GM08714 (cell line): ENCODE measurements at regions not wholly inside any gene's neighbourhood (a gene's known extent, or its start where the extent isn't known, plus 50 kb on each side); places are given as distances from the start of the nearest gene placed in this dataset.

Experiments
- H3K4me3 ChIP-seq: fragments of 200-500 bp; sonication (Bioruptor generic); 2 replicates; pipeline ENCODE4 v1.5.1; 2014; ENCODE audit warnings: mild to moderate bottlenecking, low read length, inconsistent platforms
- ZNF274 ChIP-seq: IDR thresholded peaks from 2 replicates; pipeline ENCODE4 v1.6.1; 2012; ENCODE audit warnings: mild to moderate bottlenecking, low read depth, low read length

DNA sequence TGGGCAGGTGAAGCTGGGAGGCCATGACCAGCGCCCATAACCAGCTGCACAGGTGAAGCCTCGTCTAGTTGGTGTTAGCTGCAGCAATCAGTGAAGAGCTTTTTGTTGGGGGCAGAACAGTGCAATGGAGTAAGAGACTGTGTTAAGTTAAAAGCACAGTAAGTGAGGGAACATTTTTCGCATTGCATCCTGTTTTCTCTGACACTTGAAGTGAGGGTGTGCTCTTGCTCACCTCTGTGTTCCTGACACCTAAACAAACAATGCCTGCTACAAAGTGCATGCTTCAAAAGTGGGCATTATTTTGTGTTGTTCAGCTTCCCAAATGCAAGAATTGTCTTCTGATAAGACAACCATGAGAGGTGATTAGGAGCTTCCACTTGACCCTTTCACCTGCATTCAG is 324.0 kb upstream of the ACVR2A start:
- no peak overlapping the region for H3K4me3 ChIP-seq
- TF ChIP-seq ZNF274, result no peak

DNA sequence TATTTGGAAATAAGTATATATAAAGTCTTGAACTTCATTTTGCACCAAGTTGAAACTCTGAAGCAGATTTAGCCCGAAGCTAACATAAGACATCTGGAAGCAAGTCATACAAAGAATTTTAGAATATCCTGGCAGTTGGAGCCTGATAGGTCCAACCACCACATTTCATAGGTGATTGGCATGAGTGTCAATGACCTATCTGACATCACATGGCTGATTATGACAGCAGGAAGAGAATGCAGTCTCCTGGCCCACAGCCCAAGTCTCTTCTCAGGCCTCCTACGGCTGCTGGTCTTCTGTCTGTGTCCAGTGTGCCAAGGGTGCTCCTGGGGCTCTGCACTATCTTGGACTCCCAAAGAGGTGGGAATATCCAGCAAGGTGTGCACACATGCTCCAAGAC is 325.7 kb upstream of the ACVR2A start:
- H3K4me3 ChIP-seq, result no peak overlapping the region
- no peak for TF ChIP-seq ZNF274

DNA sequence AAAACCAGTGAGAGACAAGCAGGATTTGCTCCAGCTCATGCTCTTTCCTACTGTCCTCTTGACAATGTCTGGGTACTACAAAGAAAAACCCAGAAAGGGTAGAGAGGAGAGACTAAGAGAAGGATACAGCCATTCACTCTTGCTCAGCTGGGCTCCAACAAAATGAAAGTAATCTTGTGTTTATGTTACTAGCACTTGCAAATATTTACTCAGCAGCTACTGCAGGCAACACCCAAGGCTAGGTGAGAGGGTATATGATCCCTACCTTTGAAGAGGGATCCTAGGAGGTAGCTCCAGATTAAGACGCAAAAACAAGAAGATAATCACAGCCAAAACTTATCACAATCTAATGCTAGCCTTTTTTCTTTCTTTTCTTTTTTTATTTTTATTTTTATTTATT is 329.6 kb upstream of the ACVR2A start:
- no peak overlapping the region for H3K4me3 ChIP-seq
- TF ChIP-seq ZNF274, result no peak

DNA sequence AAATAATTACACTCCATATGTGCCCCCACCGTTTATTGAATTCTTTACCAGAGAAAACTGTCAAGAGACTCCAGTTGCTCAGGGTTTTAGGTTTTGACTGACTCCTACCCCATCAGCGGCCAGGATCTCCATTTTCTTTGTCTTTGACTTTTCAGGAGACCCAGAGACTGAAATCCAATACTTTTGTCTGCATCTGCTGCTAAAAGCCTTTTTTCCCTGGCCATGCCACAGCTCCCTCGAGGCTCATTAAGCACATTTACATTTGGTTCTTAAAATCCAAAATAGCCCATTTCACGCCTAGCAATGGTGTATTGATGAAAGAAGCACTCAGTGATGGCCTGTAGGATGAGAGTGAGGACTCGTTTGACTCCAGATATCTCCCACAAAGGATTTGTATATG is 332.6 kb upstream of the ACVR2A start:
- H3K4me3 ChIP-seq, result no peak overlapping the region
- no peak for TF ChIP-seq ZNF274

DNA sequence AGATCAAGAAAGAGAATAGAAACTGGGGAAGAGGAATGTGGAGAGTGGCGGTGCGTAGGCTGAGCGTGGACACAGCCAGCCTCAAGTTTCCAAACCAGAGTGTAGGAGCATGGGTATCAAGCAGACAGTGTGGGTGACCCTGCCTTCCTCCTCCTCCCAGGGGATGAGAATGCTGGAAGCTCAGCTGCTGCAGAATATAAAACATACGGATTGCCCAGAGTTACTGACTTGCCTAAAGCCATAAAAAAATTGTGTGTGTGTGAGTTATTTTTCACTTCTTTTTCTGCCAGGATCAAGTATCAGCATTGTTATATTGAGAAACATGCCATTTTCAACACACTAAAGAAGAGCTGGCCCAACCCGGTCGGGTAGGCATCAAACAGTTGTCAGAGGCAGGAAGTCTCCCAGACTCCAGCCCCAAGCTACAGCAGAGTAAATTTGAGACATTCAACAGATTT is 333.3 kb upstream of the ACVR2A start:
- no peak for TF ChIP-seq ZNF274
- no peak overlapping the region for H3K4me3 ChIP-seq

DNA sequence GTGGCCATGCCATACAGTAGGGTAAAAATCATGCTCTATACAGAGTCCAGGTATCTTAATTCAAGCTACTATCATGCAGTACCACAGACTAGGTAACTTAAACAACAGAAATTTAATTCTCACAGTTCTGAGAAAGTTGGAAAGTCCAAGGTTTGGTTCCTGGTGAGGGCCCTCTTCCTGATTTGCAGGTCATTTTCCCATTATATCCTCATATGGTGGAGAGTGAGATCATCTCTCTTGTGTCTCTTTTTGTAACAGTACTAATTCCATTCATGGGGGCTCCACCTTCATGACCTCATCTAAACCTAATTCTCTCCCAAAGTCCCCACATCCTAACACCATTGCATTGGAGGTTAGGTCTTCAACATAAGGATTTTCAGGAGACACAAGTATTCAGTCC is 335.0 kb upstream of the ACVR2A start:
- no peak overlapping the region for H3K4me3 ChIP-seq
- no peak for TF ChIP-seq ZNF274

DNA sequence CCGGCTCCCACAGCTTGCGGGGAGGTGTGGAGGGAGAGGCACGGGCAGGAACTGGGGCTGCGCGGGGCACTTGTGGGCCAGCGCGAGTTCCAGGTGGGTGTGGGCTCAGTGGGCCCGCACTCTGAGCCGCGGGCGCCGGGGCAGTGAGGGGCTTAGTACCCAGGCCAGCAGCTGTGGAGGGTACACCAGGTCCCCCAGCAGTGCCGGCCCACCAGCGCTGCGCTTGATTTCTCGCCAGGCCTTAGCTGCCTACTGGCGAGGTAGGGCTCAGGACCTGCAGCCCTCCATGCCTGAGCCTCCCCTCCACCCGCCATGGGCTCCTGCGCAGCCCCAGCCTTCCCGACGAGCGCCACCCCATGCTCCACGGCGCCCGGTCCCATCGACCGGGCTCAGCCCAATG is 337.9 kb upstream of the ACVR2A start:
- H3K4me3 ChIP-seq, result no peak overlapping the region
- TF ChIP-seq ZNF274, result no peak

DNA sequence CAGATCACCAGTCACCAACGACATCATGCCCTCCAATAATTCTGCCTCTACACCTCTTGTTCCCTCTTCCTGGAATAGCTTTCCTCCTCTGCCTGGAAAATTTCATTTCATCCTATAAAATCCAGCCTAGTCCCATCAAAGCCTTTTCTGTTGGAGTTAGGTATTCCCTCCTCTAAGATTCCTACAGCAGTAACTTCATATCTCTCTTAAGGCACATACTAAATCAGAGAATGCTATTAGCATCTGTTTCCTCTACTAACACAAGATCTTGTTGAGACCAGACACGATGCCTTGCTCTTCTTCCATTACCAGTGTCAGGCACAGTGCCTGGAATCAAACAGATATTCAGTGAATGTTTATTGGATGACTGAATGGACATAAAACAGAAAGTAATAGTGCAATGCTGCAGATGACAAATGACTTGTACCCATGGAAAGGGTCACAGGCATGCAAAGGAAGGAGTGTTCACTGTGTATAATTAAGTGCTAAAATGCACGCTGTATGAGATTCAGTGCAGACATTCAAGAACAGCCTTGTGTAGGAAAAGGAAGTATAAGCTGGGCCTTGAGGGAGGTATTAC is 342.0 kb upstream of the ACVR2A start:
- no peak for TF ChIP-seq ZNF274
- no peak overlapping the region for H3K4me3 ChIP-seq

DNA sequence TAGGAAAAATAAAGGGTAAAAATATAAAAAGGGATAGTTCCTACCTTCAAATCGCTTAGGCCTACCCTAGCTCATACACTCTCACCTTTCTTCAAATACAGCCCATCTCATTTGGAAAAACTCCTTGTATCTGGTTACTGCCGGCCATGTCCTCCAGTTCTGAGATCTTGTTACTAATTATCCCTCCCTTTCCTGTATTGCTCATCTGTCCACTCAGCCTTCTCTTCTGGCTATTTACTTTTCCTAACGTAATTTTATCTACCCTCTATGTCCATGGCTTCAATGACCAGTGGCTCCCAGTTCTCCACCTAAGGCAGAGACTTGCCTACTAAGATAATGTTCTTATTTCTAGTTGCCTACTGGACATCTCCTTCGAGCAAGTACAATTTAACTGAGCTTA is 342.9 kb upstream of the ACVR2A start:
- H3K4me3 ChIP-seq, result no peak overlapping the region
- no peak for TF ChIP-seq ZNF274

DNA sequence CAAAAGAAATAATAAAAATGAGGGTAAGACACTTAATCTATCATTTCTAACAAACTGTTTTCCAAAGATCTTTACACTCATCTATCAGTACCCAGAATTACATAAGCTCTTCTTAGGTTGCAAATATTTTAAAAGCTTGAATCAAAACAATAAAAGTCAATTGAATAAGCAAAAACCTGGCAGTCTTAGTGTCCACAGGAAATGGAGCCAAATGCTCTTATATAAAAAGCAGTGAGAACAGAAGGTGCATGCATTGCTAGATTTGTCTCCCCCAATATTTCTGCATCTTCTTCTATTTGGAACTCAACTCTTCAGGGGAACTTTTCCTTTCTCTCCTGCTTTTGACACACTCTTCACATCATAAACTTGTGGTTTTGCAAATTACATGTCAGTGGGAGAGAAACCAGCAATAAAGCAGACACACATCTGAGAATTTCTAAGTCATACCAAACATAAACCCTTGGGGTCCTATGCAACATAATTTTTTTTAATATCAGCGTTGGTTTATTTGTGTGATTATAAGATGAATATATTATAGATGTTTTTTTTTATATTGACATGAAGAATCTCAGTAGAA is 343.9 kb upstream of the ACVR2A start:
- H3K4me3 ChIP-seq, result no peak overlapping the region
- TF ChIP-seq ZNF274, result no peak

DNA sequence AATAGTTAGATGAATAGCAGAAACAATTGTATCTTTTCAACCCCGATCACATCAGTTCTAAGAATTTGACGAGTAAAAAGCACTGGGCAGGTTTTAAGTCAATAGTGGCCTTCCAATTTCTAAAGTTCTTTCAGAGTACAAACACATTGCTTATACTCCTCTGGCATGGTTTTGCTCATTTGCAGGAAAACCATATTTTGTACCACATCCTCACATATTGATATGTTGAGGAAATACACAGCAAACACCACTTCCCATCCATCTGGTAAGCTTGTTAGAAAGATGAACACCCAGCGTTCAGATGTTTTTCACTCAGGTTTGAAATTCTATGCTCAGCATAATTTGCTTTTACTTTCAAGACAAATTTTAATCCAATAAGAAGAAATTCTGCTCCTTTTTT is 344.6 kb upstream of the ACVR2A start:
- no peak for TF ChIP-seq ZNF274
- H3K4me3 ChIP-seq, result no peak overlapping the region

DNA sequence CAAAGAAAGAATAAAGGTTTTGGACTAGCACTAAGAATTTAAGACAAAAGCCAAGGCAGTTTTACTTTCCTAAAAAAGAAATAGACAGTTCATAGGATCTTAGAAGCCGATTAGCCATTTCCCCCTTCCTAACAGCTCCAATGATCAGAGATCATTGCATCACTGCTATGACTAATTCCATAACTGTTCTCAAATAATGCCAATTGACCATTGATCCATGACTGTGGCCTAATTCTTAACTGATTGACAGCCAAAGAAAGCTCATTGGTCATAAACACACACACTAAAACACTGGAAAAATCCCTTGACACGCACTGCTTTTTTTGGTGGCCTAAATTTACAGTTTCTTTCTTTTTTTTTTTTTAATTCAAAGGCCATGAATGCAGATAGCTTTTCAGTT is 345.0 kb upstream of the ACVR2A start:
- no peak overlapping the region for H3K4me3 ChIP-seq
- TF ChIP-seq ZNF274, result no peak

DNA sequence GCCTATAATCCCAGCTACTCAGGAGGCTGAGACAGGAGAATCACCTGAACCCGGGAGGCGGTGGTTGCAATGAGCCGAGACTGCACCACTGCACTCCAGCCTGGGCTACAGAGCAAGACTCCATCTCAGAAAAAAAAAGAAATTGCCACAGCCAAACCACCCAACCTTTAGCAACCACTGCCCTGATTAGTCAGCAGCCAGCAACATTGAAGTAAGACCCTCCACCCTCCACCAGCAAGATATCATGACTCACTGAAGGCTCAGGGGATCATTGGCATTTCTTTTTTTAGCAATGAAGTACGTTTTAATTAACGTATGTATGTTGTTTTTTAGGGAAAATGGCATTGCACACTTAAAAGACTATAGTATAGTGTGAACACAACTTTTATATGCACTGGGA is 349.1 kb upstream of the ACVR2A start:
- no peak overlapping the region for H3K4me3 ChIP-seq
- TF ChIP-seq ZNF274, result no peak

DNA sequence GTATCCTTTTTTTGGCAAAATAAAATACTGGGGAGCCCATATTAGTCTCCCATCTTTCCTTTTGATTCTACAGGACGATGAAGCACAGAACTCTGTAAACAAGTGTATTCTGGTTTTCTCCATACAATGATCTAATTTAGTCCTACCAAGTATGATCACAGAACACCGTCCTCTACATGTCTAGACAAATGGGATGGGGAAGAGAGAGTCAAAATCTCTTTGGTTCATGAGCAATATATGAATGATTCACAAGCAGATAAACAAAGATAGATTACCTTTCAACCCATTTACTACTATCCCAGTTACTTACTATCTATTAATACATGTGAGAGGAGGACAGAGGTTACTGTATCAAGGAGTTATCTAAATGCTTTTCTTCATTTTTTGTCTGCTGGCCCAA is 352.4 kb upstream of the ACVR2A start:
- no peak for TF ChIP-seq ZNF274

DNA sequence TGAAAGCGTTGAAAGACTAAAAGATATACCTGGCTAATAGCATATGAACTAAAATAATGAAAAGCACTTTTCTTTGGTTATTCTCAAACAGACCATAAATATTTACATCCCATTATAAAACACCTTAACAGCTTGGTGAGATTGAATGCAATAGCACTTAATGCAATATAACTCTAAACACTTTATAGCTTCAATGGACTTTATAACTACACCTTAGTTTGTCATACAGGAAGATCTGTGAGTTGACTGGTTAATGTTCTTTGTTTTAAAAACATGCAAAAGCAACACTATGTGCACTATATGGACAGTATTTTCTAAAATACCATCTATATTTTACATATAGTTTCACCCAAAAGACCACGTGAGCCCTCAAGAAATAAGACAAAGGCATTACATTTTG is 353.3 kb upstream of the ACVR2A start:
- no peak for TF ChIP-seq ZNF274
- H3K4me3 ChIP-seq, result no peak overlapping the region

More for the DNA sequence above, 352.4 kb upstream of the ACVR2A start:
- H3K4me3 ChIP-seq, result no peak overlapping the region

DNA sequence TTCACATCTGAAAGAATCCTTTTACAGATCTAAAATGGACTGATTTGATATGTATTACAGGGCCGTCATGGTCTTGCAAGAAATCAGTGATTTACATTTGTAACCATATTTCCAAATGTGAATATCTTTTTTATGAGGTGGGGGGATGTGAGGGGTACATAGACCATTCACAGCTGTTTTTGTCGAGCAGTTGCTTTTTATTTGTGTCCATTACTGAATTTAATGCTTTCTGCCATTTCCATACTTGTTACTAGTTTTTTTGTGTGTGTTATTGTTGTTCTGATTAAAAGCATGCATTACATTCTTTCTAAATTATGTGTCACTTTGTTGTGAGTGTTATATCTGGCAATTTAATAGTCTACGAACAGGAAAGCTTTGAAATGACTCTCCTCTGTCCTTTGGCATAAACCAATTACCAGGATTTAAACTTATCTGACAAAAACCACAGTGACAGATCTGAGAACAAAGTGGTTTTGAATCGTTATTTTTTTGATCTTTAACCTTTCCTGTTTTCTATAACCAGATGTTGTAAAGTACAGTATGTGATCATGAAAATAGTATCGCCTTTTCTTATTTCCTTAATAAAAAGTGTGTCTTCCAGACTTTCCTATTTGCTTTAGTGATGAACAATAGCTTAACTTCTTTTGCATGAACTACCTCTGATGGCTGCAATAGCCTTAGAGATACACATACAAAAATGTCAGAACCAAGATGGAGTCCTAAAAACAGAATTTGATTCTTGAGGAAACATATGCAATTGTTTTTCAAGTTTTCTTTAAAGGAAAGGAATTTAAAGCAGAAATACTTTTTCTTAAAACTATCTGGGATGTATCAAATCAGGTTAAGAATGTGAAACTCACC is 354.2 kb upstream of the ACVR2A start:
- TF ChIP-seq ZNF274, result no peak
- no peak overlapping the region for H3K4me3 ChIP-seq
